ENCODE measurements at regions not wholly inside any gene's neighbourhood (a gene's known extent, or its start where the extent isn't known, plus 50 kb on each side); places are given as distances from the start of the nearest gene placed in this dataset.

DNA sequence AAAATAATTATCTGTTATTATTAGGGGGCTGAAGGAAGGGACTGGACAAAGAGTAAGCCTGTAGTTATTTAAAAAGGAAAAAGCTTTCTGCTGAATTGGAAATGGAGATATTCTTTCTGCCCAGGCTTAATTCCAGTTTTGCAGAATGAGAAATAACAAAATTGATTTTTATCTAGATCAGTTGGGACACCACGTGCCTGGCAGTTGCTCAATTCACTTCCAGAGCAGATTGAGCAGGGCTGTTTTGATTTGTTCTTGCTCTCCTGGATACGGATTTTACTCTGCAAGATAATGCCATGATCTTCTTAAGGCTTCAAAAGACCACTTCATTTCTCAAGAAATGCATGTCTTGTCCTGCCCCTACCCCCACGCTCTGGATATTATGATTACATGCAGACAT is 524.3 kb downstream of the TCERG1L start:
- no peak overlapping the region for H3T11ph ChIP-seq (ENCODE audit: low read length)
- no peak overlapping the region for H4K8ac ChIP-seq (replicated peaks; ENCODE audit: insufficient read length, low read depth, low read length)
- no peaks in the 10 kb centered on the region for H3K9me3 ChIP-seq (ENCODE audit: control insufficient read depth, low read depth, low read length)
- no peaks in the 10 kb centered on the region for H3K27me3 ChIP-seq (ENCODE audit: insufficient read depth, low read length)
- H3K18ac ChIP-seq (ENCODE audit: insufficient read length, low read depth, low read length), result no peak overlapping the region
- H3K4me2 ChIP-seq (ENCODE audit: insufficient read depth, insufficient read length, low read length), result no peak overlapping the region
- no peak overlapping the region for H2BK12ac ChIP-seq (ENCODE audit: insufficient read length, low read depth, low read length)
- TF ChIP-seq, protein P1, sequence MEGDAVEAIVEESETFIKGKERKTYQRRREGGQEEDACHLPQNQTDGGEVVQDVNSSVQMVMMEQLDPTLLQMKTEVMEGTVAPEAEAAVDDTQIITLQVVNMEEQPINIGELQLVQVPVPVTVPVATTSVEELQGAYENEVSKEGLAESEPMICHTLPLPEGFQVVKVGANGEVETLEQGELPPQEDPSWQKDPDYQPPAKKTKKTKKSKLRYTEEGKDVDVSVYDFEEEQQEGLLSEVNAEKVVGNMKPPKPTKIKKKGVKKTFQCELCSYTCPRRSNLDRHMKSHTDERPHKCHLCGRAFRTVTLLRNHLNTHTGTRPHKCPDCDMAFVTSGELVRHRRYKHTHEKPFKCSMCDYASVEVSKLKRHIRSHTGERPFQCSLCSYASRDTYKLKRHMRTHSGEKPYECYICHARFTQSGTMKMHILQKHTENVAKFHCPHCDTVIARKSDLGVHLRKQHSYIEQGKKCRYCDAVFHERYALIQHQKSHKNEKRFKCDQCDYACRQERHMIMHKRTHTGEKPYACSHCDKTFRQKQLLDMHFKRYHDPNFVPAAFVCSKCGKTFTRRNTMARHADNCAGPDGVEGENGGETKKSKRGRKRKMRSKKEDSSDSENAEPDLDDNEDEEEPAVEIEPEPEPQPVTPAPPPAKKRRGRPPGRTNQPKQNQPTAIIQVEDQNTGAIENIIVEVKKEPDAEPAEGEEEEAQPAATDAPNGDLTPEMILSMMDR (conservative IDR thresholded peaks at IDR 0.05), result no peak
- no peak overlapping the region for H3K4me3 Mint-ChIP-seq
- no peak overlapping the region for H3K27ac ChIP-seq (ENCODE audit: insufficient read length, low read depth, low read length)
- no peak overlapping the region for H3K23ac ChIP-seq (ENCODE audit: insufficient read length, low read depth, low read length)
- no peaks in the 10 kb centered on the region for H3K79me1 ChIP-seq (ENCODE audit: insufficient read depth, low read depth, low read length, poor library complexity, severe bottlenecking)
- no peak overlapping the region for H3K56ac ChIP-seq (ENCODE audit: insufficient read length, low read depth, low read length)
- H2BK5ac ChIP-seq (ENCODE audit: insufficient read length, low read length), result no peak overlapping the region
- peaks cover 2 to 3% of the 10 kb centered on the region in 2 experiments; a peak in 2 of 5 replicates for H3K9me3 Mint-ChIP-seq
- H4K5ac ChIP-seq (ENCODE audit: insufficient read length, low read depth, low read length), result no peak overlapping the region
- no peak overlapping the region for H3K9ac ChIP-seq (ENCODE audit: extremely low read depth, insufficient read length, low read length)
- H2BK20ac ChIP-seq (ENCODE audit: low read depth, low read length, poor library complexity, severe bottlenecking), result no peak overlapping the region
- H3K14ac ChIP-seq (ENCODE audit: insufficient read depth, low read length), result no peak overlapping the region
- peaks cover 0 to 2% (median 1%) of the 10 kb centered on the region in 3 experiments; a peak in 3 of 7 replicates for H3K36me3 Mint-ChIP-seq (ENCODE audit: insufficient read depth in 1 of 3, low read depth in 3 of 3)
- DNase-seq, result no peak
- no peaks in the 10 kb centered on the region for H4K20me1 ChIP-seq (ENCODE audit: control insufficient read depth, insufficient read depth, insufficient read length)
- no peaks in the 10 kb centered on the region for H3K4me1 ChIP-seq (ENCODE audit: insufficient read depth, low read length)
- no peak overlapping the region for H3K4ac ChIP-seq (ENCODE audit: low read depth, low read length)
- H3K27ac Mint-ChIP-seq, result no peak overlapping the region
- no peak overlapping the region for H2BK15ac ChIP-seq (ENCODE audit: low read depth, low read length)
- H3K23me2 ChIP-seq (ENCODE audit: insufficient read length, low read depth, low read length, poor library complexity, severe bottlenecking), result no peaks in the 10 kb centered on the region
- no peak overlapping the region for H2AK5ac ChIP-seq (ENCODE audit: insufficient read length, low read length)
- H4K91ac ChIP-seq (ENCODE audit: insufficient read length, low read depth, low read length), result no peak overlapping the region
- H3K27me3 Mint-ChIP-seq (ENCODE audit: low read depth), result no peaks in the 10 kb centered on the region
- no CpG with 5 or more reads among the region's 3 CpGs for WGBS (ENCODE audit: extremely low coverage, insufficient read length, low lambda C conversion rate)
- no peaks in the 10 kb centered on the region for H3K79me2 ChIP-seq (ENCODE audit: insufficient read depth, low read length)
- 0 out of 4 replicates have a peak, but pooled peaks cover 2% of the 10 kb centered on the region in 2 experiments for H3K4me1 Mint-ChIP-seq
- no peak overlapping the region for H2BK120ac ChIP-seq (ENCODE audit: low read depth, low read length, poor library complexity, severe bottlenecking)
- no peak overlapping the region for H2AFZ ChIP-seq (ENCODE audit: low read length)

All from H9 (cell line).